NCI-H82 treated with DMSO at 0.1 percent for 48 hours (cell line): ENCODE measurements at regions not wholly inside any gene's neighbourhood (a gene's known extent, or its start where the extent isn't known, plus 50 kb on each side); places are given as distances from the start of the nearest gene placed in this dataset.
"Not testable (repeated sequence)": the region's sequence is repeated elsewhere in the genome, so short reads cannot be mapped to it uniquely, and the experiment has no call there.

ENCODE experiments used
- DNase-seq: peaks from one replicate; lab custom pipeline; 2025; ENCODE audit not compliant: unreplicated experiment; lab: John Stamatoyannopoulos, UW

GRCh38 chr16:87012954-87013938, 303.9 kb downstream of the C16orf95 start:
- DNase-seq: no peak

- no peak for DNase-seq
Observed at GRCh38 chr16:87014112-87014511, 303.1 kb downstream of the C16orf95 start.

- DNase-seq: no peak
Observed at GRCh38 chr16:87015021-87015420, 302.2 kb downstream of the C16orf95 start.

GRCh38 chr16:87016046-87017035, 300.9 kb downstream of the C16orf95 start:
- no peak for DNase-seq

- peak; percentile 2 for DNase-seq
Observed at GRCh38 chr16:87017371-87018012, 299.7 kb downstream of the C16orf95 start.

- DNase-seq: no peak
Observed at GRCh38 chr16:87025676-87026075, 291.5 kb downstream of the C16orf95 start.

- no peak for DNase-seq
Observed at GRCh38 chr16:87027056-87027616, 290.1 kb downstream of the C16orf95 start.

- DNase-seq: no peak
Observed at GRCh38 chr16:87028481-87029320, 288.5 kb downstream of the C16orf95 start.

GRCh38 chr16:87032554-87032953, 284.6 kb downstream of the C16orf95 start:
- DNase-seq: no peak

GRCh38 chr16:87033021-87033471, 284.1 kb downstream of the C16orf95 start:
- DNase-seq: no peak

GRCh38 chr16:87033541-87034300, 283.5 kb downstream of the C16orf95 start:
- DNase-seq: no peak

- DNase-seq: no peak
Observed at GRCh38 chr16:87034317-87034716, 282.9 kb downstream of the C16orf95 start.

- DNase-seq: no peak
Observed at GRCh38 chr16:87035053-87035452, 282.1 kb downstream of the C16orf95 start.

- DNase-seq: no peak
Observed at GRCh38 chr16:87037012-87037411, 280.2 kb downstream of the C16orf95 start.

- not testable (repeated sequence) for DNase-seq
Observed at GRCh38 chr16:87038528-87038927, 278.7 kb downstream of the C16orf95 start.

- no peak for DNase-seq
Observed at GRCh38 chr16:87040169-87041117, 276.7 kb downstream of the C16orf95 start.

- no peak for DNase-seq
Observed at GRCh38 chr16:87041286-87041685, 275.9 kb downstream of the C16orf95 start.
